Cerebellar cortex (tissue), 1 donor: ENCODE measurements at regions not wholly inside any gene's neighbourhood (a gene's known extent, or its start where the extent isn't known, plus 50 kb on each side); places are given as distances from the start of the nearest gene placed in this dataset.
A peak's percentile ranks its signal among the peaks of the same experiment; 100 is the strongest.

Source experiments
- DNase-seq: peaks from one replicate; pipeline ENCODE4 v3.0.0-alpha.2; 2015; ENCODE audit warnings: low spot score

GRCh38 chr9:23309800-23310199 is 516.2 kb downstream of the ELAVL2 start:
- DNase-seq = no peak

- no peak for DNase-seq
Measured at GRCh38 chr9:23314247-23314646, 511.8 kb downstream of the ELAVL2 start.

GRCh38 chr9:23319092-23319491 is 506.9 kb downstream of the ELAVL2 start:
- DNase-seq = no peak

- no peak for DNase-seq
Measured at GRCh38 chr9:23321049-23321448, 505.0 kb downstream of the ELAVL2 start.

GRCh38 chr9:23322392-23322791 is 503.6 kb downstream of the ELAVL2 start:
- DNase-seq = no peak

GRCh38 chr9:23324511-23324910 is 501.5 kb downstream of the ELAVL2 start:
- DNase-seq = no peak

GRCh38 chr9:23326597-23326996 is 499.4 kb downstream of the ELAVL2 start:
- DNase-seq = no peak

- DNase-seq = no peak
Measured at GRCh38 chr9:23341346-23341745, 484.7 kb downstream of the ELAVL2 start.

- no peak for DNase-seq
Measured at GRCh38 chr9:23342291-23342690, 483.7 kb downstream of the ELAVL2 start.

GRCh38 chr9:23343226-23343625 is 482.8 kb downstream of the ELAVL2 start:
- DNase-seq = no peak

- no peak for DNase-seq
Measured at GRCh38 chr9:23361096-23361495, 464.9 kb downstream of the ELAVL2 start.

- no peak for DNase-seq
Measured at GRCh38 chr9:23372703-23373102, 453.3 kb downstream of the ELAVL2 start.

GRCh38 chr9:23375511-23375910 is 450.5 kb downstream of the ELAVL2 start:
- DNase-seq = no peak

- no peak for DNase-seq
Measured at GRCh38 chr9:23379842-23380241, 446.2 kb downstream of the ELAVL2 start.

GRCh38 chr9:23380821-23381220 is 445.2 kb downstream of the ELAVL2 start:
- no peak for DNase-seq

GRCh38 chr9:23382418-23382817 is 443.6 kb downstream of the ELAVL2 start:
- DNase-seq = no peak

GRCh38 chr9:23394189-23394588 is 431.9 kb downstream of the ELAVL2 start:
- no peak for DNase-seq

GRCh38 chr9:23408874-23409273 is 417.2 kb downstream of the ELAVL2 start:
- no peak for DNase-seq

- no peak for DNase-seq
Measured at GRCh38 chr9:23412046-23412445, 414.0 kb downstream of the ELAVL2 start.

- DNase-seq = peak; percentile 76
Measured at GRCh38 chr9:23412458-23412857, 413.6 kb downstream of the ELAVL2 start.

- no peak for DNase-seq
Measured at GRCh38 chr9:23413541-23413940, 412.5 kb downstream of the ELAVL2 start.

- DNase-seq = no peak
Measured at GRCh38 chr9:23423999-23424398, 402.0 kb downstream of the ELAVL2 start.

GRCh38 chr9:23426144-23426543 is 399.9 kb downstream of the ELAVL2 start:
- DNase-seq = no peak

GRCh38 chr9:23431459-23431858 is 394.6 kb downstream of the ELAVL2 start:
- no peak for DNase-seq

GRCh38 chr9:23434654-23435053 is 391.4 kb downstream of the ELAVL2 start:
- DNase-seq = no peak
